Loucy (cell line): ENCODE measurements at regions not wholly inside any gene's neighbourhood (a gene's known extent, or its start where the extent isn't known, plus 50 kb on each side); places are given as distances from the start of the nearest gene placed in this dataset.

Source experiments
- H2AFZ ChIP-seq: fragments of 200-600 bp; sonication (generic); 2 replicates; pipeline ENCODE4 v1.6.0; 2016; ENCODE audit warnings: antibody characterized with exemption, mild to moderate bottlenecking, low read length, moderate library complexity
- H3F3A ChIP-seq: fragments of 200-600 bp; 2 replicates; pipeline ENCODE4 v1.6.0; 2016; ENCODE audit warnings: antibody characterized with exemption, low read depth, mild to moderate bottlenecking
- H3K27me3 ChIP-seq: fragments of 200-600 bp; sonication (generic); 2 replicates; pipeline ENCODE4 v1.6.1; 2014; ENCODE audit warnings: low read length, mild to moderate bottlenecking; ENCODE audit not compliant: insufficient read depth, poor library complexity, severe bottlenecking
- H3K36me3 ChIP-seq: fragments of 200-600 bp; sonication (generic); 2 replicates; pipeline ENCODE4 v1.6.1; 2016; ENCODE audit warnings: low read length; ENCODE audit not compliant: insufficient read depth
- H3K4me1 ChIP-seq: fragments of 200-600 bp; sonication (generic); 2 replicates; pipeline ENCODE4 v1.5.1; 2014; ENCODE audit warnings: low read length, mild to moderate bottlenecking; ENCODE audit not compliant: insufficient read depth, poor library complexity, severe bottlenecking
- H3K4me2 ChIP-seq: fragments of 200-600 bp; sonication (generic); 2 replicates; pipeline ENCODE4 v1.6.0; 2014; ENCODE audit warnings: antibody characterized with exemption, low read length, low read depth, mild to moderate bottlenecking; ENCODE audit not compliant: poor library complexity, severe bottlenecking
- H3K4me3 ChIP-seq: fragments of 200-600 bp; sonication (generic); 2 replicates; pipeline ENCODE4 v1.5.1; 2014; ENCODE audit warnings: low read length, mild to moderate bottlenecking, mixed read lengths; ENCODE audit not compliant: poor library complexity, severe bottlenecking
- H3K79me2 ChIP-seq: fragments of 200-600 bp; sonication (generic); 2 replicates; pipeline ENCODE4 v1.6.1; 2014; ENCODE audit warnings: low read length; ENCODE audit not compliant: insufficient read depth
- H3K9ac ChIP-seq: fragments of 200-600 bp; sonication (generic); 2 replicates; pipeline ENCODE4 v1.6.0; 2014; ENCODE audit warnings: mild to moderate bottlenecking, low read depth, low read length, moderate library complexity; ENCODE audit not compliant: poor library complexity, severe bottlenecking
- H3K9me2 ChIP-seq: fragments of 200-600 bp; sonication (generic); replicated peaks from 2 replicates; pipeline ENCODE4 v1.6.1; 2016; ENCODE audit warnings: low read depth, low read length, mixed read lengths
- H3K9me3 ChIP-seq: fragments of 200-600 bp; sonication (generic); 2 replicates; pipeline ENCODE4 v1.6.1; 2014; ENCODE audit warnings: mild to moderate bottlenecking, antibody characterized with exemption, low read length, low read depth; ENCODE audit not compliant: insufficient read depth
- H4K20me1 ChIP-seq: fragments of 200-600 bp; sonication (generic); 2 replicates; pipeline ENCODE4 v1.6.0; 2014; ENCODE audit warnings: antibody characterized with exemption, low read length, mild to moderate bottlenecking; ENCODE audit not compliant: insufficient read depth, poor library complexity, severe bottlenecking
- CTCF ChIP-seq: fragments of 200-600 bp; sonication (generic); conservative IDR thresholded peaks from 2 replicates; pipeline ENCODE4 v1.5.1; 2014; ENCODE audit warnings: mild to moderate bottlenecking, antibody characterized with exemption, low read length
- EZH2phosphoT487 ChIP-seq: fragments of 200-600 bp; IDR thresholded peaks from 2 replicates; pipeline ENCODE4 v1.6.1; 2018; ENCODE audit warnings: antibody characterized with exemption, mild to moderate bottlenecking, moderate library complexity, borderline replicate concordance

GRCh38 chr1:182193908-182194550, 132.5 kb upstream of the ZNF648 start:
- Histone ChIP-seq H4K20me1 (no peaks in the 10 kb centered on the region), H3K9me3 (no peaks in the 10 kb centered on the region), H3F3A (no peaks in the 10 kb centered on the region), H3K27me3 (no peaks in the 10 kb centered on the region), H2AFZ (no peak overlapping the region), H3K79me2 (no peaks in the 10 kb centered on the region), H3K4me1 (no peaks in the 10 kb centered on the region), H3K36me3 (no peaks in the 10 kb centered on the region), H3K4me3 (no peak overlapping the region), H3K4me2 (no peak overlapping the region), H3K9me2 (no peaks in the 10 kb centered on the region), H3K9ac (no peak overlapping the region)
- TF ChIP-seq EZH2phosphoT487 (no peak), CTCF (no peak)

- Histone ChIP-seq H3K4me1 (no peaks in the 10 kb centered on the region), H3K4me3 (no peak overlapping the region), H3K36me3 (no peaks in the 10 kb centered on the region), H4K20me1 (no peaks in the 10 kb centered on the region), H3K9me3 (no peaks in the 10 kb centered on the region), H3F3A (no peaks in the 10 kb centered on the region), H2AFZ (no peak overlapping the region), H3K9me2 (no peaks in the 10 kb centered on the region), H3K9ac (no peak overlapping the region), H3K27me3 (no peaks in the 10 kb centered on the region), H3K79me2 (no peaks in the 10 kb centered on the region), H3K4me2 (no peak overlapping the region)
- TF ChIP-seq CTCF (no peak), EZH2phosphoT487 (no peak)
These were observed 131.5 kb upstream of the ZNF648 start for GRCh38 chr1:182192966-182193365.

GRCh38 chr1:182192215-182192614, 130.7 kb upstream of the ZNF648 start:
- H3F3A ChIP-seq: no peaks in the 10 kb centered on the region
- H3K9me3 ChIP-seq: no peaks in the 10 kb centered on the region
- H3K4me3 ChIP-seq: no peak overlapping the region
- H3K36me3 ChIP-seq: no peaks in the 10 kb centered on the region
- no peak overlapping the region for H3K4me2 ChIP-seq
- no peaks in the 10 kb centered on the region for H3K79me2 ChIP-seq
- no peak overlapping the region for H2AFZ ChIP-seq
- TF ChIP-seq EZH2phosphoT487: no peak
- no peak for TF ChIP-seq CTCF
- no peaks in the 10 kb centered on the region for H3K4me1 ChIP-seq
- H4K20me1 ChIP-seq: no peaks in the 10 kb centered on the region
- no peaks in the 10 kb centered on the region for H3K27me3 ChIP-seq
- H3K9ac ChIP-seq: no peak overlapping the region
- no peaks in the 10 kb centered on the region for H3K9me2 ChIP-seq
